Keratinocyte (primary cell): ENCODE measurements at regions not wholly inside any gene's neighbourhood (a gene's known extent, or its start where the extent isn't known, plus 50 kb on each side); places are given as distances from the start of the nearest gene placed in this dataset.

Experiments used
- DNase-seq: peaks from one replicate; pipeline ENCODE4 v3.0.0-alpha.2; 2011; ENCODE audit warnings: low read depth, missing footprints, low spot score
- FAIRE-seq: peaks from 2 replicates; lab custom pipeline; 2011; peaks lifted over from hg19 to GRCh38; lab: Jason Lieb, UNC
- H2AFZ ChIP-seq: 2 replicates; pipeline ENCODE4 v1.6.0; 2012; ENCODE audit warnings: low read length, control low read depth, inconsistent platforms; ENCODE audit not compliant: control insufficient read depth
- H3K27ac ChIP-seq: 2 replicates; pipeline ENCODE4 v1.5.1; 2011; ENCODE audit warnings: low read length; ENCODE audit not compliant: control insufficient read depth, insufficient read depth
- H3K27me3 ChIP-seq: 3 replicates; pipeline ENCODE4 v1.6.0; 2011; ENCODE audit warnings: low read length; ENCODE audit not compliant: control insufficient read depth, insufficient read depth; ENCODE audit errors: extremely low read depth
- H3K36me3 ChIP-seq, 2 experiments: 2 replicates in 1 of 2; 3 replicates in 1 of 2; pipeline ENCODE4 v1.5.1; 2011; ENCODE audit warnings: low read length in 2 of 2, mild to moderate bottlenecking in 1 of 2; ENCODE audit not compliant: control insufficient read depth in 2 of 2, insufficient read depth in 2 of 2; ENCODE audit errors: extremely low read depth in 1 of 2
- H3K4me1 ChIP-seq: 3 replicates; pipeline ENCODE4 v1.5.1; 2011; ENCODE audit warnings: low read length; ENCODE audit not compliant: control insufficient read depth, insufficient read depth; ENCODE audit errors: extremely low read depth
- H3K4me2 ChIP-seq: 3 replicates; pipeline ENCODE4 v1.6.0; 2011; ENCODE audit warnings: low read depth, low read length; ENCODE audit not compliant: control insufficient read depth, insufficient read depth; ENCODE audit errors: extremely low read depth
- H3K4me3 ChIP-seq, 3 experiments: fragments of 200-600 bp in 1 of 3; sonication (generic) in 1 of 3; 2 replicates in 2 of 3; 3 replicates in 1 of 3; pipeline ENCODE4 v1.5.1; 2011 to 2016; ENCODE audit warnings: low read length in 3 of 3, mild to moderate bottlenecking in 3 of 3, control low read depth in 2 of 3, inconsistent platforms in 1 of 3, low read depth in 1 of 3, mixed read lengths in 1 of 3, mixed run types in 1 of 3, moderate library complexity in 1 of 3; ENCODE audit not compliant: control insufficient read depth in 2 of 3, insufficient read depth in 2 of 3; ENCODE audit errors: extremely low read depth in 1 of 3
- H3K79me2 ChIP-seq: 2 replicates; pipeline ENCODE4 v1.6.0; 2012; ENCODE audit warnings: low read length; ENCODE audit not compliant: control insufficient read depth, insufficient read depth
- H3K9ac ChIP-seq: 3 replicates; pipeline ENCODE4 v1.6.0; 2011; ENCODE audit warnings: low read length; ENCODE audit not compliant: control insufficient read depth, insufficient read depth; ENCODE audit errors: extremely low read depth
- H3K9me1 ChIP-seq: 3 replicates; pipeline ENCODE4 v1.6.0; 2011; ENCODE audit warnings: low read length; ENCODE audit not compliant: control insufficient read depth, insufficient read depth; ENCODE audit errors: extremely low read depth
- H3K9me3 ChIP-seq: 2 replicates; pipeline ENCODE4 v1.5.1; 2012; ENCODE audit warnings: low read depth, low read length; ENCODE audit not compliant: control insufficient read depth
- H4K20me1 ChIP-seq: 3 replicates; pipeline ENCODE4 v1.6.0; 2011; ENCODE audit warnings: low read length; ENCODE audit not compliant: control insufficient read depth, insufficient read depth; ENCODE audit errors: extremely low read depth
- EZH2 ChIP-seq: IDR thresholded peaks from one replicate; pipeline ENCODE4 v1.6.1; 2012; ENCODE audit warnings: inconsistent platforms, mild to moderate bottlenecking, low read length, moderate library complexity
- dilution Hi-C: fragments of 300-500 bp; cut with MboI; formaldehyde crosslinking; loops from one replicate; pipeline ENCODE4 v1.7.0; 2020; ENCODE audit warnings: low sequenced_read_pairs; ENCODE audit not compliant: extremely low pct_ligation_motif_present
- TF ChIP-seq, protein P1 (sequence below), 3 experiments: IDR thresholded peaks in 1 of 3; conservative IDR thresholded peaks in 1 of 3; optimal IDR thresholded peaks in 1 of 3; 2 replicates in 2 of 3; 3 replicates in 1 of 3; pipeline versions ENCODE3 to v1.5.1; 2011; ENCODE audit warnings: low read length in 3 of 3, mild to moderate bottlenecking in 3 of 3, moderate library complexity in 2 of 3, control low read depth in 1 of 3, inconsistent platforms in 1 of 3; ENCODE audit not compliant: insufficient read depth in 2 of 3; ENCODE audit errors: extremely low read depth in 1 of 3

DNA sequence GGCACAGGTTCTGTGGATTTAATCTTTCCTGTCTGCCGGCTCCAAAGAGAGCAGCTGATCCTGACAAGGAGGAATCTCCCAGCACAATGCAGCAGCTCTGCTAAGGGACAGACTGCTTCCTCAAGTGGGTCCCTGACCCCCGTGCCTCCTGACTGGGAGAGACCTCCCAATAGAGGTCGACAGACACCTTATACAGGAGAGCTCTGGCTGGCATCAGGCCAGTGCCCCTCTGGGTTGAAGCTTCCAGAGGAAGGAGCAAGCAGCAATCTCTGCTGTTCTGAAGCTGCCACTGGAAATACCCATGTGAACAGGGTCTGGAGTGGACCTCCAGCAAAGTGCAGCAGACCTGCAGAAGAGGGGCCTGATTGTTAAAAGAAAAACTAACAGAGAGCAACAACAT, 630.2 kb upstream of the FTMT start:
- Histone ChIP-seq H2AFZ (no peak overlapping the region), H3K4me1 (no peaks in the 10 kb centered on the region), H3K9me1 (no peaks in the 10 kb centered on the region), H3K79me2 (no peaks in the 10 kb centered on the region), H3K4me2 (no peak overlapping the region), H3K9me3 (no peaks in the 10 kb centered on the region), H3K27ac (no peak overlapping the region), H3K36me3 (no peaks in the 10 kb centered on the region), H3K27me3 (no peaks in the 10 kb centered on the region), H3K4me3 (no peak overlapping the region), H3K9ac (no peak overlapping the region), H4K20me1 (no peaks in the 10 kb centered on the region)
- DNase-seq (no peak), FAIRE-seq (no peak)
- dilution Hi-C loops, result no loop called here
- no peak for TF ChIP-seq EZH2
- TF ChIP-seq, protein P1, sequence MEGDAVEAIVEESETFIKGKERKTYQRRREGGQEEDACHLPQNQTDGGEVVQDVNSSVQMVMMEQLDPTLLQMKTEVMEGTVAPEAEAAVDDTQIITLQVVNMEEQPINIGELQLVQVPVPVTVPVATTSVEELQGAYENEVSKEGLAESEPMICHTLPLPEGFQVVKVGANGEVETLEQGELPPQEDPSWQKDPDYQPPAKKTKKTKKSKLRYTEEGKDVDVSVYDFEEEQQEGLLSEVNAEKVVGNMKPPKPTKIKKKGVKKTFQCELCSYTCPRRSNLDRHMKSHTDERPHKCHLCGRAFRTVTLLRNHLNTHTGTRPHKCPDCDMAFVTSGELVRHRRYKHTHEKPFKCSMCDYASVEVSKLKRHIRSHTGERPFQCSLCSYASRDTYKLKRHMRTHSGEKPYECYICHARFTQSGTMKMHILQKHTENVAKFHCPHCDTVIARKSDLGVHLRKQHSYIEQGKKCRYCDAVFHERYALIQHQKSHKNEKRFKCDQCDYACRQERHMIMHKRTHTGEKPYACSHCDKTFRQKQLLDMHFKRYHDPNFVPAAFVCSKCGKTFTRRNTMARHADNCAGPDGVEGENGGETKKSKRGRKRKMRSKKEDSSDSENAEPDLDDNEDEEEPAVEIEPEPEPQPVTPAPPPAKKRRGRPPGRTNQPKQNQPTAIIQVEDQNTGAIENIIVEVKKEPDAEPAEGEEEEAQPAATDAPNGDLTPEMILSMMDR (optimal IDR thresholded peaks at IDR 0.05 in 1 of 3, IDR thresholded peaks at IDR 0.05 in 1 of 3, conservative IDR thresholded peaks at IDR 0.05 in 1 of 3; ENCODE audit: extremely low read depth in 1 of 3, insufficient read depth in 2 of 3, low read length in 3 of 3), result no peak

DNA sequence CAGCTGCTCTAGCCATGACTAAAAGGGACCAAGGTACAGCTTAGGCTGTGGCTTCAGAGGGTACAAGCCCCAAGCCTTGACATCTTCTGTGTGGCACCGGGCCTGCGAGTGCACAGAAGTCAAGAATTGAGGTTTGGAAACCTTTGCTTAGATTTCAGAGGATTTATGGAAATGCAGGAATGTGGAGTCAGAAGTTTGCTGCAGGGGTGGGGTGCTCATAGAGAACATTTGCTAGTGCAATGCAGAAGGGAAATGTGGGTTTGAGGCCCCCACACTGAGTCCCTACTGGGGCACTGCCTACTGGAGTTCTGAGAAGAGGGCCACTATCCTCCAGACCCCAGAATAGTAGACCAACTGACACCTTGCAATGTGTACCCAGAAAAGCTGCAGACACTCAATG, 624.9 kb upstream of the FTMT start:
- Histone ChIP-seq H3K9me1 (no peaks in the 10 kb centered on the region), H3K27ac (no peak overlapping the region), H3K4me2 (no peak overlapping the region), H3K79me2 (no peaks in the 10 kb centered on the region), H4K20me1 (no peaks in the 10 kb centered on the region), H3K9ac (no peak overlapping the region), H3K36me3 (no peaks in the 10 kb centered on the region), H3K27me3 (no peaks in the 10 kb centered on the region), H3K9me3 (no peaks in the 10 kb centered on the region), H3K4me1 (no peaks in the 10 kb centered on the region), H2AFZ (no peak overlapping the region), H3K4me3 (no peak overlapping the region)
- FAIRE-seq (no peak), DNase-seq (no peak)
- dilution Hi-C loops, result no loop called here
- no peak for TF ChIP-seq EZH2
- TF ChIP-seq, protein P1 (optimal IDR thresholded peaks at IDR 0.05 in 1 of 3, IDR thresholded peaks at IDR 0.05 in 1 of 3, conservative IDR thresholded peaks at IDR 0.05 in 1 of 3; ENCODE audit: extremely low read depth in 1 of 3, insufficient read depth in 2 of 3, low read length in 3 of 3), result no peak
